GM19372 (cell line): ENCODE measurements at regions not wholly inside any gene's neighbourhood (a gene's known extent, or its start where the extent isn't known, plus 50 kb on each side); places are given as distances from the start of the nearest gene placed in this dataset.

ENCODE experiments used
- ATAC-seq: cut with Tn5 transposase; IDR thresholded peaks from one replicate; pipeline ENCODE4 v1.9.1; 2021; ENCODE audit warnings: mild to moderate bottlenecking, low read depth, moderate library complexity; ENCODE audit not compliant: unreplicated experiment

GRCh38 chr2:15718103-15718943 lies 126.7 kb downstream of the DDX1 start:
- no peak for ATAC-seq

GRCh38 chr2:15718944-15719323 lies 127.3 kb downstream of the DDX1 start:
- ATAC-seq: no peak

- no peak for ATAC-seq
These were observed 128.1 kb downstream of the DDX1 start for GRCh38 chr2:15719566-15720313.

DNA sequence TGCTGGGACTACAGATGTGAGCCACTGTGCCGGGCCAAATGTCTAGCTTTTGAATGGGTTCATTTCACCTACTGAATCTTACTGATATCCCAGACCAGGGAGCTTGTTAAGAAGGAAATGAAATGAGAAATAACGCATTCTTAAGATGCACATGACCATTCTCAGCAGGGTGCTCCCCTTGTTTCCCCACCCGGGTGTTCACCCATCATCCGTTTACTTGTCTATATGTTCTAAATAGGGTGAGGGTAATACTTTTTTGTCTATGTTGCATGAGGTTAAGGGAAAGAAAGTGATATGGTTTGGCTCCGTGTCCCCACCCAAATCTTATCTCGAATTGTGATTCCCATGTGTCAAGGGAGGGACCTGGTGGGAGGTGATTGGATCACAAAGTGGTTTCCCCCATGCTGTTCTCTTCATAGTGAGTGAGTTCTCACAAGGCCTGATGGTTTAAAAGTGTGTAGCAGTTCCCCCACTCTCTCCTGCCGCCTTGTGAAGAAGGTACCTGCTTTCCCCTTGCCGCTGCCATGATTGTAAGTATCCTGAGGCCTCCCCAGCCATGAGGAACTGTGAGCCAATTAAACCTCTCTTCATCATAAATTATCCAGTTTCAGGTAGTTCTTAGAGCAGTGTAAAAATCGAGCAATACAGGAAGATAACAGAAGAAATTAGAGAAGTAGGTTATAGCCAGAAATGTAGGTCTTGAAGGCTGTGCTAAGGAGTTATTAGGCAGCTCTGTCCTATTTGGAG lies 129.1 kb downstream of the DDX1 start:
- ATAC-seq: no peak

DNA sequence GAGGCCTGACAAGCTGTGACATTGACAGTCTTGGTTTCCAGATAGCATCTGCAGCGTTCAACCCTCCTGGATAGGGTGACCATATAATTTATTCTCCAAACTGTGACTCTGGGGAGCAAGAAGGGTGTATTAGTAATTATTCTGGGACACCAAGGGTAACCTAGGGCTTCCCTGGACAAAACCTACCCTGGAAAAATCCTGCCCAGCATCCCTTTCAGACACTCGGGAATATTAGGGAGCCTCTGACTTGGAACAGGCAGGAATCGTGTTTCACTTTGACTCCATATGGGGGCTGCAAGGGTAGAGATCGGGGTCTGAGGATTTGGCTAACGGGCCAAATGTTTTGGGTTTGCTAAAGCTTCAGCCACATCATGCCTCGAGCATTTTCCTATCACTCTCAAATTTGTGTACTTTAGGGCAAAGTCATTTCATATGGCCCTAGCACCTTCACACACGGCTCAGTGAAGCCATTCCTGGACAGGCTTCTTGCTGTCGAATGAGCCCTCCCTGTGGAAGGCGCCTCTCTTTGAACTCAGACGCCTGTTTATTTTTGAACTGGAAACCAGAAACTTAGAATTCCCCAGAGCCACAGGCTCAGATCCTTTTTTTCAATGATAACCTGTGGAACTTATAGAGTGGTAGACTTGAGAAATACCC lies 129.9 kb downstream of the DDX1 start:
- no peak for ATAC-seq

DNA sequence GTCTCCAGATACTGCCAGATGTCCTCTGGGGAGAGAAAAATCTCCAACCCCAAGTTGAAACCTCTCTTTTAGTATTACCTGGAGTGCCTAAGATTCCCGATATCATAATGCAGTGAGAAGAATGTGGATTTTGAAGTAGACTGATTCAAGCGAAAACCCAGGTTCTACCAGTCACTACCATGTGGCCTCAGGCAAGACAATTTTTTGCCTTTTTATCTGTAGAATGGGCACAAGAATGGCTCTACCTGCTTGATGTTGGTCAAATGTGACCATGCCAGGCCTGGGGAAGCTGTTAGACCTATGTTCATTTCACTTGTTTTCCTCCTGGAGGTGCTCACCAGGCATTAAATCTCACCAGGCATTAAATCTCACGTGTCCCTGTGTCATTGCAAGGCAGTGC lies 131.3 kb downstream of the DDX1 start:
- no peak for ATAC-seq

DNA sequence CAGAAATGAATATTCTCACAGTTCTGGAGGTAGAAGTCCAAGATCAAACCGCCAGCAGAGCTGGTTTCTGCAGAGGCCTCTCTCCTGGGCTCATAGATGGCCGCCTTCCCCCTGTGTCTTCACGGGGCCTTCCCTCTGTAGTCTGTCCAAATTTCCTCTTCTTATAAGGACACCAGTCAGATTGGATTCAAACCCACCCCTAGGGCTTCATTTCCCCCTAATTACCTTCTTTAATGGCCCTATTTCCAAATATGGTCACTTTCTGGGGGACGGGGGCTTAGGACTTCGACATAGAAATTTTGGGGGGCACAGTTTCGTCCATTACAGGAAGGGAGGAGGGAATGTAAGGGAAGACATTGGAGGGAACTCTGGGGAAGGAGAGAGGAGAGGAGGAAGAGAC lies 132.6 kb downstream of the DDX1 start:
- no peak for ATAC-seq

DNA sequence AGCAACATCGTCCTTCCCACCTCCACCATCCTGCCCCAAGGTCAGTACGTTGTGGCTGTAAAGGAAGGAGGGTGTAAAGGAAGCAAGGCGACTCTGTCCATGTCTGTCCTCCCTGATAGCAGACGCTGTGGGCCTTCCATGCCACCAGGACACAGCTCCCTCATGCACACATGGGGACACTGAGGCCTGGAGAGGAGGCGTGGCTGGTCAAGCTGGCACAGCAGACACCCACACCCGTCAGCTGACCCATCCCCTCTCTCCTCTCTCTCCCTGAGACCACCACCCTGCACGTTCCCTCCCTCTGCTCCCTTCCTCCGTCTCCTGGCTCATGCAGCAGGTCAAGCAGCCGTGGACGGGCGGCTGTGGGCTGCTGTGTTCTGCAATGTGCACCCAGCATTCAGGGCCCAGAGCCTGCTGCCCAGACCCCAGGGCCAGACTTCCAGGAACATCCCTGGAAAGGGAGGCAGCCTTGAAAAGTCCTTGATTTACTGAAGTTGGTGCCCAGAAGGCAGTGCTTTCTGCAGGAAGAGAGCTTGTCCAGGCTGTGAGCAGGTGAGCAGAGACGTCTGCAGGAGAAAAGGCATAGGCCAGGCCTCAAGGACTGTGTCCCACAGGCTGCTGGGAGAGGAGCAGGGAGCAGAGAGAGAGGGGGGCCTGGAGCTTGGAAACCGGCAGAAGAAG lies 133.6 kb downstream of the DDX1 start:
- ATAC-seq: no peak

- no peak for ATAC-seq
These were observed 134.1 kb downstream of the DDX1 start for GRCh38 chr2:15725782-15726112.

- no peak for ATAC-seq
These were observed 134.8 kb downstream of the DDX1 start for GRCh38 chr2:15726321-15727057.

- ATAC-seq: no peak
These were observed 136.0 kb downstream of the DDX1 start for GRCh38 chr2:15727396-15728244.

DNA sequence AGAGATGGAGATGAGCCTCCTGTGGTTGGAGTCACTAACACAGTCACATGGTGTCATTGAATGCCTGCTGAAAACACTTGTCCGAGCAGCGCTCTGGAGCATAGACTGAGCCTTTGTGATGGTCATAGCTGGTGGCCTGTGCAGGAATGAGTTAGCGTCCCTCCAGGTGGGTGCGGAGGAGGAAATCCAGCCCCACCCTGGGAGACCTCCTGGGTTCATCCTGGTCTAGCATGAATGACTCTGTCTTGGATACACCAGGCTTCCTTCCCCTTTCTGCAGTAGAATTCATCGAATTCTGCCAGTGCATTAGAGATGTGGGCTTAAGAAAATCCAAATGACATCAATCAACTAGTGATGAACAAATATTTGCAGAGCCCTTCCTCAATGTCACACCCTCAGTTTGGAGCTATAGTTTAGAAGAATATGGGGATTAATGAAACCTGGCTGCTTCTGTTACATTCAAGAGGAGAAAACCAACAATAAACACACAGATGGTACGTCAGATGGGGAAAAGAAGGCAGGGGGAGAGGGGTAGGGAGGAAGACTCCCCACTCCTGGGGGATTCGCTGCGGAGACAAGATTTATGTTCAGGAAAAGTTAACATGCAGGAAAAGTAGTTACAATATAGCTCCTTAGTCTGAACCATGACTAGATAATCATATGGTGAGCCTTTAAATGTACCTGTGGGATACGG lies 136.7 kb downstream of the DDX1 start:
- ATAC-seq: no peak

DNA sequence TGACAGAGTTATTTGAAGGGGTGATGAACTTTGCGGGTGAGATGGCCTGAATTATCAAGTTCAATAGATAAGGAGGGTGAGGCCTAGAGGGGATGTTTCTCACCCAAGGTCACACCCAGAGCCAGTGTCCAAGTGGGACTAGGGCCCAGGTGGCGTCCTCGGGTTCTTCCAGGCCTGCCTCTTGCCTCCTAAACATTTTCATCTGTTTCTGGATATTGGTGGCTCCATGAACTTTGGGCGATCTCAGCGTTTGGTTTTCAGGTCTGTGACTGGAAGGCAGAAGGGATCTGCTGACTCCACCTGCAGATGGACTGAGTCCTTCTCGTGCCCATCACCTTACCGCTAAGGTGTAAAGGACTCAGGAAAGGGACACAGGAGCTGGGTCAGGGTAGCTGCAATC lies 137.3 kb downstream of the DDX1 start:
- ATAC-seq: no peak

- peak; percentile 7 for ATAC-seq
These were observed 138.3 kb downstream of the DDX1 start for GRCh38 chr2:15729709-15730544.

DNA sequence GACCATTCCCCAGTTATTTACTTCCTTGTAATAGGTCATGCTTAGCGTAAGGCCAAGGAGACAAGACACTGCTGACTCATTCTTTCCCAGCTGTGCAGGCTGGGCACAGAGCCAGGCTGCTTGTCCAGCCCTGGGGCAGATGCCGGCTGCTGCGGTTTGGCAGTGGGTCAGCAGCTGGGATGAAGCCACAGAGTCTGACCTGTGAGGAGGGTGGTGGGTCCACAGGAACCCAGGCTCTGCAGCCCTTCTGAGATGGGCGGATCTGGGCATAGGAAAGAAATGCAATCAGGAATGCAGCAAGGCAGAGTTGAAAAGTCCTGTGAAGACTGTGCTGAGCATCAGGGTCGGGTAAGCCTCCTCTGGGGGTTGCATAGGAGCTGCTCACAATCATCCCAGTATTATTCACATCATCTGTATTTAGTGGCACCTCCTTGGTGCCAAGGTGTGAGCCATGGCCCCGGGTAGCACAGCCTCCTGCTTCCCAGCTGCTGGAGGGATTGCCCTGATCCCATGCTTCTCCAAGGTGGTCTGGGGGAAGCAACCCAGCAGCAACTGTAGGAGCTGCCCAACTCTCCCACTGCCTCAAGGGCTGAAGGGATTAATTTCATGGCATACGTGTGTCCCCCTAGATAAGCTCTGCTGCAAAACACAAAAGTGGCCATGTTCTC lies 139.0 kb downstream of the DDX1 start:
- peak; percentile 50 for ATAC-seq

DNA sequence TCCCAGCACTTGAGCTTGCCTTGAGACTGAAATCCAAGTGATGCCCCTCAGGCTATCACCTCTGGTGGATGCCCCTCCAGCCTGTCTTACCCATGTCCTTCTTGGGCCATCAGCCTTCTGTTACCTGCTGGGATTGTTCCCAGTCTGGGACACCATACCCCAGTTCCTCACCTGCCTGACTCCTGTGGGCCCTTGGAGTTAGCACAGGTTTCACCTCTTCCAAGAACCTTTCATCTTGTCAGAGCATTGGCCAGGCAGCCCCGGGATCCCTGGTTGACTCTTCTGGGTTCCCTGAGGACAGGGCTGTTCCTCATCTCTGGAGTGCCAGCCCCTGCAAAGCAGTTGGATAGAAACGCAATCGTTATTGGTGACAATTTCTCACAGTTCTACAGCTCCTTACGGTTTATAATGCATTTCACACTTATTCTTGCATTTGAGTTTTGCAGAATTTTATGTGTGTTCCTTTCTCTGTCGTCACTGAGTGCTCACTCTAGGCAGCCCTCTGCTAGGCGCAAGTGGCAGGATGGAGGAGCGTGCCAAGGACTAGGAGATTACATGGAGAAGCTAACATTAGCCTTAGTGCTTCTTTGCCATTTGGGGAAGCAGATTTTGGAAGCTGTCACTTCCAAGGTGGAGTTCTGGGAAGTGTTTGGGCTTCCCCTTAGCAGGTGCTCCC lies 139.7 kb downstream of the DDX1 start:
- ATAC-seq: no peak
